ENCODE measurements at regions not wholly inside any gene's neighbourhood (a gene's known extent, or its start where the extent isn't known, plus 50 kb on each side); places are given as distances from the start of the nearest gene placed in this dataset.

DNA sequence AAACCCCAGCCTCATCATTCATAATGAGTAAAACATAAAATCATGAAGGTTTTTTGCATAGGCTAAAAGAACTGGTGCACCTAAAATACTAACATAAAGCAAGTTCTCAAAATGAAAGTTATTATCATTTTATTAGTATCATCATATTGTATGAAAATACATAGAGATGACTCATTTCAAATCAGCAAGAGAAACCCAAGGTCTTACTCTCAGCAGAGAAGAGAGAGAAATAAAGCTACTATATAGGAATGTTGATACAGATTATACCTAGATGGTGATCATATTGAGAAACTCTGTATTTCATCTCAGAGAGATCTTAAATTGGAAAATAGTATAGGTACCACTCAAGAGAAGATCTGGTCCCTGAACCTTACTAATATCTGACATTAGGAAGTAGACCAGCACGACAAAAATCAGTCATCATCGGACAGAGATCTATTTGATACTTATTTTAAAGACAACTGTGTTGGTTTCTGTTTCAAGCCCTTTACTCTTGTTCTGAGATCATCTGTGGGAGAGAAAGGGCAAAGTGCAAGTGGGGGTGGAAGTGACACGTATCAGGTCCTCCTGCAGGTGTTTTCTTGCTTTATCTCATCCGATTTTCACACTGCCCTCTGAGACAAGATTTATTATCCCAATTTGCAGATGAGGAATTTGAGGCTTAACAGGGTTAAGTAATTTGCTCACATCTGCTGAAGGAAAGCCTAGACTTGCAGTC, 532.3 kb downstream of the MAFB start:
- 88% methylated on average over 3 of the region's 4 CpGs for WGBS (ENCODE audit: insufficient coverage)
- Histone ChIP-seq H3K27ac (ENCODE audit: insufficient read depth in 1 of 2, low read depth in 1 of 2, low read length in 2 of 2, poor library complexity in 1 of 2, severe bottlenecking in 2 of 2) (no peak overlapping the region), H3K4me3 (ENCODE audit: control insufficient read depth in 1 of 7, extremely low read depth in 1 of 7, insufficient read depth in 4 of 7, low read depth in 2 of 7, low read length in 6 of 7) (no peak overlapping the region), H3K9me3 (ENCODE audit: control extremely low read depth in 1 of 5, control insufficient read depth in 4 of 5, insufficient read depth in 2 of 5, low read depth in 1 of 5, low read length in 4 of 5) (no peaks in the 10 kb centered on the region), H3K4me1 (ENCODE audit: control extremely low read depth in 1 of 4, control insufficient read depth in 4 of 4, insufficient read depth in 4 of 4, low read length in 3 of 4) (no peaks in the 10 kb centered on the region), H3K27me3 (replicated peaks in 2 of 5; ENCODE audit: control insufficient read depth in 4 of 5, insufficient read depth in 5 of 5, low read length in 4 of 5) (peaks cover 0 to 5% (median 2%) of the 10 kb centered on the region in 5 experiments), H3K36me3 (ENCODE audit: control insufficient read depth in 4 of 4, insufficient read depth in 4 of 4, low read length in 3 of 4) (no peaks in the 10 kb centered on the region)
- POLR2A ChIA-PET, result no interaction called here
- DNase-seq, result no peak
- CTCF ChIA-PET, result no interaction called here

GRCh38 chr20:40154514-40154913, 534.5 kb downstream of the MAFB start:
- Histone ChIP-seq H3K4me3 (ENCODE audit: control insufficient read depth in 1 of 7, extremely low read depth in 1 of 7, insufficient read depth in 4 of 7, low read depth in 2 of 7, low read length in 6 of 7) (no peak overlapping the region), H3K27me3 (replicated peaks in 2 of 5; ENCODE audit: control insufficient read depth in 4 of 5, insufficient read depth in 5 of 5, low read length in 4 of 5) (peaks cover 0 to 5% (median 2%) of the 10 kb centered on the region in 5 experiments), H3K36me3 (ENCODE audit: control insufficient read depth in 4 of 4, insufficient read depth in 4 of 4, low read length in 3 of 4) (no peaks in the 10 kb centered on the region), H3K4me1 (ENCODE audit: control extremely low read depth in 1 of 4, control insufficient read depth in 4 of 4, insufficient read depth in 4 of 4, low read length in 3 of 4) (no peaks in the 10 kb centered on the region), H3K9me3 (ENCODE audit: control extremely low read depth in 1 of 5, control insufficient read depth in 4 of 5, insufficient read depth in 2 of 5, low read depth in 1 of 5, low read length in 4 of 5) (no peaks in the 10 kb centered on the region), H3K27ac (ENCODE audit: insufficient read depth in 1 of 2, low read depth in 1 of 2, low read length in 2 of 2, poor library complexity in 1 of 2, severe bottlenecking in 2 of 2) (no peak overlapping the region)
- 50% methylated on average over 2 of the region's 2 CpGs for WGBS (ENCODE audit: insufficient coverage)
- ChIA-PET POLR2A (no interaction called here), CTCF (no interaction called here)
- no peak for DNase-seq

DNA sequence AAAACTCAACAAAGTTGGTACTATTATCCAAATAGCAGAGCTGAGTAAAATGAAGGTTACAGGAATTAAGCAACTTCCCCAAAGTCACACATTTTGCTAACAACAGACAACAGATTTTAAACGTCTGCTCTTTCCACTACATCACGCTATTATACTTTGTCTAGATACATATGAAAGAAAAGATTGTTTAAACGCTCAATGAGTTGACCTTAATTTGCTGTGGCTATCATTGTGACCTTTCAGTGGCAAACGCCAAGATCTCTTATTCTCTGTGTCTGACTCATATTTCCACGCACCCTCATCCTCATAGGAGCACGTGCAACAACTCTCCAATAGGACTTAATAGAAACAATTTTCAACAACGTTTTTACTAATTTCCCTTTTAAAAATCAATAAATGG, 540.1 kb downstream of the MAFB start:
- 100% methylated on average over 1 of the region's 7 CpGs for whole genome bisulfite sequencing (ENCODE audit: insufficient coverage)
- H3K36me3 ChIP-seq (ENCODE audit: control insufficient read depth in 4 of 4, insufficient read depth in 4 of 4, low read length in 3 of 4), result no peaks in the 10 kb centered on the region
- POLR2A ChIA-PET, result no interaction called here
- H3K9me3 ChIP-seq (ENCODE audit: control extremely low read depth in 1 of 5, control insufficient read depth in 4 of 5, insufficient read depth in 2 of 5, low read depth in 1 of 5, low read length in 4 of 5), result no peaks in the 10 kb centered on the region
- peaks cover 0 to 6% (median 2%) of the 10 kb centered on the region in 5 experiments for H3K27me3 ChIP-seq (replicated peaks in 2 of 5; ENCODE audit: control insufficient read depth in 4 of 5, insufficient read depth in 5 of 5, low read length in 4 of 5)
- DNase-seq, result no peak
- CTCF ChIA-PET, result no interaction called here
- no peak overlapping the region for H3K27ac ChIP-seq (ENCODE audit: insufficient read depth in 1 of 2, low read depth in 1 of 2, low read length in 2 of 2, poor library complexity in 1 of 2, severe bottlenecking in 2 of 2)
- H3K4me1 ChIP-seq (ENCODE audit: control extremely low read depth in 1 of 4, control insufficient read depth in 4 of 4, insufficient read depth in 4 of 4, low read length in 3 of 4), result no peaks in the 10 kb centered on the region
- H3K4me3 ChIP-seq (ENCODE audit: control insufficient read depth in 1 of 7, extremely low read depth in 1 of 7, insufficient read depth in 4 of 7, low read depth in 2 of 7, low read length in 6 of 7), result no peak overlapping the region

- peaks cover 0 to 3% (median 2%) of the 10 kb centered on the region in 5 experiments for H3K27me3 ChIP-seq (replicated peaks in 2 of 5; ENCODE audit: control insufficient read depth in 4 of 5, insufficient read depth in 5 of 5, low read length in 4 of 5)
- no peak overlapping the region for H3K4me3 ChIP-seq (ENCODE audit: control insufficient read depth in 1 of 7, extremely low read depth in 1 of 7, insufficient read depth in 4 of 7, low read depth in 2 of 7, low read length in 6 of 7)
- POLR2A ChIA-PET, result no interaction called here
- no peak overlapping the region for H3K27ac ChIP-seq (ENCODE audit: insufficient read depth in 1 of 2, low read depth in 1 of 2, low read length in 2 of 2, poor library complexity in 1 of 2, severe bottlenecking in 2 of 2)
- no peaks in the 10 kb centered on the region for H3K36me3 ChIP-seq (ENCODE audit: control insufficient read depth in 4 of 4, insufficient read depth in 4 of 4, low read length in 3 of 4)
- CTCF ChIA-PET, result no interaction called here
- no peaks in the 10 kb centered on the region for H3K4me1 ChIP-seq (ENCODE audit: control extremely low read depth in 1 of 4, control insufficient read depth in 4 of 4, insufficient read depth in 4 of 4, low read length in 3 of 4)
- H3K9me3 ChIP-seq (ENCODE audit: control extremely low read depth in 1 of 5, control insufficient read depth in 4 of 5, insufficient read depth in 2 of 5, low read depth in 1 of 5, low read length in 4 of 5), result no peaks in the 10 kb centered on the region
- no peak for DNase-seq
Measured at GRCh38 chr20:40146071-40146470, 543.0 kb downstream of the MAFB start.

DNA sequence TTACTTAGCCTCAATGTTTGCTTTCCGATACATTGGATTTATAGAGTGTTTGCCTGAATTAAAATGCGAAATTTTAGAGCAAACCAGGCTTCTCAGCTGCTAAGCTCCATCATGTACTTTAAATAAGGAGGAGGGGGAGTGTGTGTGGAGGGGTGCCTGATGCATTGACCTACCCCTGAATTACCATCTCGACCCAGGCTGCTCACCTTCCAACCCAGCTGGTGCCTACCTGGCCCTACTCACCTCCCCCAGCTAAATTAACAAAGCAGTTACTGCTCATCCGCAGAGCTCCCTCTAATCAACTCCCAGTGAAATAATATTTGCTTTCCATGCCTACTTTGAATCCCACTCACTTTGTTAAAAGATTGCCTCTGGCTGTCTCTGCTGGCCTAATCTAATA, 544.5 kb downstream of the MAFB start:
- no peaks in the 10 kb centered on the region for H3K4me1 ChIP-seq (ENCODE audit: control extremely low read depth in 1 of 4, control insufficient read depth in 4 of 4, insufficient read depth in 4 of 4, low read length in 3 of 4)
- no peaks in the 10 kb centered on the region for H3K36me3 ChIP-seq (ENCODE audit: control insufficient read depth in 4 of 4, insufficient read depth in 4 of 4, low read length in 3 of 4)
- H3K9me3 ChIP-seq (ENCODE audit: control extremely low read depth in 1 of 5, control insufficient read depth in 4 of 5, insufficient read depth in 2 of 5, low read depth in 1 of 5, low read length in 4 of 5), result no peaks in the 10 kb centered on the region
- no peak for DNase-seq
- 100% methylated on average over 1 of the region's 4 CpGs for WGBS (ENCODE audit: insufficient coverage)
- no peak overlapping the region for H3K27ac ChIP-seq (ENCODE audit: insufficient read depth in 1 of 2, low read depth in 1 of 2, low read length in 2 of 2, poor library complexity in 1 of 2, severe bottlenecking in 2 of 2)
- POLR2A ChIA-PET, result no interaction called here
- peaks cover 0 to 3% (median 2%) of the 10 kb centered on the region in 5 experiments for H3K27me3 ChIP-seq (replicated peaks in 2 of 5; ENCODE audit: control insufficient read depth in 4 of 5, insufficient read depth in 5 of 5, low read length in 4 of 5)
- CTCF ChIA-PET, result no interaction called here
- H3K4me3 ChIP-seq (ENCODE audit: control insufficient read depth in 1 of 7, extremely low read depth in 1 of 7, insufficient read depth in 4 of 7, low read depth in 2 of 7, low read length in 6 of 7), result no peak overlapping the region

DNA sequence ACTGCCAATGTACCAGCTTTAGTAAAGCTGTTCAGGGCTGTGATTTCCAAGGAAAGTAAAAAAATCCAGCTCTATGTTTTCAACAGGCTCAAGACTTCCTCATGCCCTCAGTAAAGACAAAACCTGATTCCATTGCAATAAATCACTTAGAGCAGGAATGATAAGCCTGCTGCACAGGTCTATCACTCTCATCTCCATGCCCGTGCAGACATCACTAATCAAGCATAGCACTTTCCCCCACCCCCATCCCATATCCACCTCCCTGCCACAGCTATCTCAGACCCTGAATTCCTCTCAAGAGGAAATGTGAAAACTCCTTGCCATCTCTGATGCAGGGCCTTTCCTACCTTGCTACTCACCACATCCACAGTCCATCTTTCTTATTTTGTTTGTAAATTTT, 554.9 kb downstream of the MAFB start:
- Histone ChIP-seq H3K27me3 (replicated peaks in 2 of 5; ENCODE audit: control insufficient read depth in 4 of 5, insufficient read depth in 5 of 5, low read length in 4 of 5) (peaks cover 0 to 7% (median 0%) of the 10 kb centered on the region in 5 experiments), H3K9me3 (ENCODE audit: control extremely low read depth in 1 of 5, control insufficient read depth in 4 of 5, insufficient read depth in 2 of 5, low read depth in 1 of 5, low read length in 4 of 5) (peaks cover 0 to 5% (median 0%) of the 10 kb centered on the region in 5 experiments), H3K27ac (ENCODE audit: insufficient read depth in 1 of 2, low read depth in 1 of 2, low read length in 2 of 2, poor library complexity in 1 of 2, severe bottlenecking in 2 of 2) (no peak overlapping the region), H3K4me3 (ENCODE audit: control insufficient read depth in 1 of 7, extremely low read depth in 1 of 7, insufficient read depth in 4 of 7, low read depth in 2 of 7, low read length in 6 of 7) (no peak overlapping the region), H3K4me1 (ENCODE audit: control extremely low read depth in 1 of 4, control insufficient read depth in 4 of 4, insufficient read depth in 4 of 4, low read length in 3 of 4) (no peaks in the 10 kb centered on the region), H3K36me3 (ENCODE audit: control insufficient read depth in 4 of 4, insufficient read depth in 4 of 4, low read length in 3 of 4) (no peaks in the 10 kb centered on the region)
- POLR2A ChIA-PET, result no interaction called here
- DNase-seq, result no peak
- no CpG with 5 or more reads among the region's 1 CpG for WGBS (ENCODE audit: insufficient coverage)
- CTCF ChIA-PET, result no interaction called here

DNA sequence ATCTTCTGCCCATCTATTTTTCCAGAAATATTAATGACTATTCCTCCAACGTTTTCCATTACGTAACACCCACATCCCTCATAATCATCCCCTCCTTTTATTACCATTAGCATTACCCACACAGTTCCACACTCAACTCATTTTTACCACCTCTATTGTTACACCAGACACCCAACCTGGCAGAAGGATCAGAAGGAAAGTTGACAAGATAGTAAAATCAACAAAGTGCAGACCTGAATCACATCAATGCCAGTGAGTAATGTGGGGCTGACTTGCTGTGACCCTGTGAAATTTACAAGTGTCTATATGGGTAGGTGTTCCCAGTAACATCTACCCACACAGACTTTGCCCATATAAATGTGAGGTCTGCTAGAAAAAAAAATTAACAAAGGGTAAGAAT, 568.2 kb downstream of the MAFB start:
- no peaks in the 10 kb centered on the region for H3K4me1 ChIP-seq (ENCODE audit: control extremely low read depth in 1 of 4, control insufficient read depth in 4 of 4, insufficient read depth in 4 of 4, low read length in 3 of 4)
- ChIA-PET POLR2A (no interaction called here), CTCF (no interaction called here)
- WGBS (ENCODE audit: insufficient coverage), result no CpG with 5 or more reads among the region's 2 CpGs
- no peaks in the 10 kb centered on the region for H3K9me3 ChIP-seq (ENCODE audit: control extremely low read depth in 1 of 5, control insufficient read depth in 4 of 5, insufficient read depth in 2 of 5, low read depth in 1 of 5, low read length in 4 of 5)
- peaks cover 0 to 6% (median 3%) of the 10 kb centered on the region in 5 experiments for H3K27me3 ChIP-seq (replicated peaks in 2 of 5; ENCODE audit: control insufficient read depth in 4 of 5, insufficient read depth in 5 of 5, low read length in 4 of 5)
- DNase-seq, result no peak
- no peak overlapping the region for H3K27ac ChIP-seq (ENCODE audit: insufficient read depth in 1 of 2, low read depth in 1 of 2, low read length in 2 of 2, poor library complexity in 1 of 2, severe bottlenecking in 2 of 2)
- H3K36me3 ChIP-seq (ENCODE audit: control insufficient read depth in 4 of 4, insufficient read depth in 4 of 4, low read length in 3 of 4), result no peaks in the 10 kb centered on the region
- no peak overlapping the region for H3K4me3 ChIP-seq (ENCODE audit: control insufficient read depth in 1 of 7, extremely low read depth in 1 of 7, insufficient read depth in 4 of 7, low read depth in 2 of 7, low read length in 6 of 7)

Data from common myeloid progenitor, CD34-positive (primary cell).